ENCODE measurements at regions not wholly inside any gene's neighbourhood (a gene's known extent, or its start where the extent isn't known, plus 50 kb on each side); places are given as distances from the start of the nearest gene placed in this dataset.

DNA sequence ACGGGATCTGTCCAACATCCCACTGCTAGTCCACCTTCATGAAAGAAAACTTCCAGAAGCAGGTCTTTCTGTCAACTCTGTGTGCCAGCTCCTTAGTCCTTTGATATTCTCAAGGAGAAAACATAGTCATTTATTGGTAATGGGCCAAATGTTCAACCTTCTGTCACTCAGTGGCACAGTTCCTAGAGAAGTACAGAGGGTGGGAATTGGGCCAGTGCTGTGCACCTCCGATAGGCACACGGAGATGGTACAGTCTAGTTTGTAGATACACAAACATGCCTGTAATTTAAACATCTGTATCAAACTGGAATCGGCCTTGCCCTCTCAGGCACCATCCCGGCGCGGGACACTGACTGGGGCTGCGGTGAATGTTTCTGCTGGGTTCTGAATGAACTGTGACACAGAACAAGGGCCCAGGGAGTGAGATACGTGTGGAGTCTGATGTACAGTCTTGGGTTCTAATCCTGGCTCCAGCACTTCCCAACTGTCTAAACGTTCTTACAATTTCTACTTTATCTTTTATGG is 213.9 kb upstream of the SHH start:
- Histone ChIP-seq H3K27me3 (ENCODE audit: control insufficient read depth, insufficient read depth, low read length) (no peaks in the 10 kb centered on the region), H3K36me3 (ENCODE audit: control insufficient read depth, insufficient read depth, low read length) (no peaks in the 10 kb centered on the region), H3K27ac (ENCODE audit: low read depth, low read length) (no peak overlapping the region), H3K9me3 (ENCODE audit: control insufficient read depth, insufficient read depth, low read length) (no peaks in the 10 kb centered on the region), H3K4me1 (ENCODE audit: control insufficient read depth, insufficient read depth, low read length) (no peaks in the 10 kb centered on the region), H3K4me3 (ENCODE audit: low read depth, low read length) (no peak overlapping the region)
- peak in 2 of 6 donors; percentile 9 to 22 for DNase-seq (ENCODE audit: low read depth in 4 of 6, low spot score in 6 of 6)
- WGBS (ENCODE audit: insufficient coverage), result 96% methylated on average over 7 of the region's 10 CpGs

DNA sequence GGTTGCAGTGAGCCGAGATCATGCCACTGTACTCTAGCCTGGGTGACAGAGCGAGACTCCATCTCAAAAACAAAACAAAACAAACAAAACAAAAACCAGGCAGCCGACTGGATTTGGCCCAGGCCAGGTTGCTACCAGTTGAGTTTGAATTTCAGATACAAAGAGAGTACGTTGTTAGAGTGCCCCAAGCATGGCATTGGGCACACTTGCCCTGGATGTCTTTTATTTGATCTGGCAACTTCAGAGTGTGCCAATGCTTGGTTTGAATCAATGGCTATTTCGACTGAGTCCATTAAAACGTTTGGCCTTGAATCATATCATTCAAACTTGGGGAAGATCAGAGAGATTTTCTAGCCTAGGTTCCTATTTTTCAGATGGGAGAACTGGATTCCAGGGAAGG is 213.4 kb upstream of the SHH start:
- Histone ChIP-seq H3K27ac (ENCODE audit: low read depth, low read length) (no peak overlapping the region), H3K4me3 (ENCODE audit: low read depth, low read length) (no peak overlapping the region), H3K9me3 (ENCODE audit: control insufficient read depth, insufficient read depth, low read length) (no peaks in the 10 kb centered on the region), H3K36me3 (ENCODE audit: control insufficient read depth, insufficient read depth, low read length) (no peaks in the 10 kb centered on the region), H3K27me3 (ENCODE audit: control insufficient read depth, insufficient read depth, low read length) (no peaks in the 10 kb centered on the region), H3K4me1 (ENCODE audit: control insufficient read depth, insufficient read depth, low read length) (no peaks in the 10 kb centered on the region)
- 68% methylated on average over 4 of the region's 6 CpGs for WGBS (ENCODE audit: insufficient coverage)
- no peak for DNase-seq (ENCODE audit: low read depth in 4 of 6, low spot score in 6 of 6)

DNA sequence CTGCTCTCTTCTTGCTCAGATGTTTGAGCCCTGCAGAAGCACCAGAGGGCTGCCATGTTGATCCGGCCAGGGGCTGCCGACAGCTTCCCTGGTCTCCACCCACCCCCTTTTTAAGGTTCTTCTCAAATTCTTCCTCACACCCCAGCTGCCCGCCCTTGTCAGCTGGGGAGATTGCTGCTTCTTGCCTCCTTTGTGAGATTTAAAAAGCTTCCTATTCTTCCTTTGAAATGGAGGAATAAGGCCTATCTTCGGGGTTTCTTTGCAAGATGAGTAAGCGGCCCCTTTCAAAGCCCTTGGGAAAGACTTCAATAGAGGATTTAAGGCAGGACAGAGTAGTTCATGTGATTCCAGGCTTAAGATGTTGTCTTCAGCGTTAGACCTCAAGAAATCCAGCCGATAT is 211.9 kb upstream of the SHH start:
- DNase-seq (ENCODE audit: low read depth in 4 of 6, low spot score in 6 of 6), result no peak
- no peak overlapping the region for H3K4me3 ChIP-seq (ENCODE audit: low read depth, low read length)
- H3K36me3 ChIP-seq (ENCODE audit: control insufficient read depth, insufficient read depth, low read length), result no peaks in the 10 kb centered on the region
- no peaks in the 10 kb centered on the region for H3K27me3 ChIP-seq (ENCODE audit: control insufficient read depth, insufficient read depth, low read length)
- 54% methylated on average over 4 of the region's 7 CpGs for WGBS (ENCODE audit: insufficient coverage)
- no peaks in the 10 kb centered on the region for H3K9me3 ChIP-seq (ENCODE audit: control insufficient read depth, insufficient read depth, low read length)
- H3K27ac ChIP-seq (ENCODE audit: low read depth, low read length), result no peak overlapping the region
- no peaks in the 10 kb centered on the region for H3K4me1 ChIP-seq (ENCODE audit: control insufficient read depth, insufficient read depth, low read length)

DNA sequence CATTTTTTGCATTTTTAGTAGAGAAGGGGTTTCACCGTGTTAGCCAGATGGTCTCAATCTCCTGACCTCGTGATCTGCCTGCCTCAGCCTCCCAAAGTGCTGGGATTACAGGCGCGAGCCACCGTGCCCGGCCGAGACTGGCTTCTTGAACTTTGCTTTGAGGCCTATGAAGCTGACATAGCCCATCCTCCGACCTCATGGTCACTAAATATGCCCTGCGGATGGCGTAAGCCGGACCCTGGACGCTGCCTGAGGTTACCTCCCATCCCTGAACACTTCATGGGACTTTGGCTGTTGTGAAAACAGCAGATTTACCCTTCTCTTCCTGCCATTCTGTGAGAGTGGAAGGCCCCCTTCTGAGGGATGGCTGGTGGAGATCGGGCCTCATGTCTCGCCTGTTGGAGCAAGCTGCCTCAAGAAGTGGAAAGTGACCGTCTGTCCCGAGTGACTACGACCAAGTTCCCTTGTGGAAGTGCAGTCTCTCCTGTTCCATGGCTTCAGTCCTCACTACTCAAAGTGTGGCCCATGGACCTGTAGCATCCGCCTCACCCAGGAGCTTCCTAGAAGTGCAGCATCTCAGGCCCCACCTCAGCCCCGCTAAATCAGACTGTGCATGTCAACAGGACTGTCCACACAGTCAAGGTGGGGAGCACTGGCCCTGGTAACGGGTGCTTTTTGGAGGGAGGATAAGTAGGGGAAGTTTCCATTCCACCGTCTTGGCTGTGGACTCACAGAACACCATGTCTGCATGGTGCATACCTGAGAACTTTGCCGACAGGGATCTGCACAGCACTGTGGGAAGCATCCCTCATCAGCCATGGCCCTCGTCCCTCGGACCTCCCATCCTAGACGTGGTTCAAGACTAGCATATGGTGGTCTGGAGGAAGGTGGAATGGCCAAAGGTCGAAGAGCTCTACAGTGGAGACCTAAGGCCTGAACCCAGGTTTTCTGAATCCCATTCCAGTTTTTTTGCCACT is 210.5 kb upstream of the SHH start:
- Histone ChIP-seq H3K9me3 (ENCODE audit: control insufficient read depth, insufficient read depth, low read length) (no peaks in the 10 kb centered on the region), H3K4me3 (ENCODE audit: low read depth, low read length) (no peak overlapping the region), H3K27ac (ENCODE audit: low read depth, low read length) (no peak overlapping the region), H3K36me3 (ENCODE audit: control insufficient read depth, insufficient read depth, low read length) (no peaks in the 10 kb centered on the region), H3K4me1 (ENCODE audit: control insufficient read depth, insufficient read depth, low read length) (no peaks in the 10 kb centered on the region), H3K27me3 (ENCODE audit: control insufficient read depth, insufficient read depth, low read length) (no peaks in the 10 kb centered on the region)
- DNase-seq (ENCODE audit: low read depth in 4 of 6, low spot score in 6 of 6), result no peak
- 95% methylated on average over 18 of the region's 26 CpGs for WGBS (ENCODE audit: insufficient coverage)

DNA sequence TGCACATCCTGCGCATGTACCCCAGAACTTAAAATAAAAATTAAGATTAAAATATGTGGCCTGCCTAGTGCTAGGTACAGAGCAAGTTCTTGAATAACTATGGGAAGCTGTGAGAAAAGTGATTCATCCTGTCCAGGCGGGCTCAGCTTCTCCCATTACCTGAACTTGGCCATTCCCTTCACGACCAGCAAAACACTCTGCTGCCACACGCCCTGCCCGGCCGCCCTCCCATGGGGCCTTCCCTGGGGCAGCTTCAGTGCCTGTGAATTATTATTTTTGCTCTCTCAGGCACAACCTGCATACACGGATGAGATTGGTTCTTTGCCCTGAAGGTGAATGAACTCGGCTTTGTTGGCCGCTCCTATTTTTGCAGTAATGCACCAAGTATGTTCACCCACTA is 209.2 kb upstream of the SHH start:
- no peak for DNase-seq (ENCODE audit: low read depth in 4 of 6, low spot score in 6 of 6)
- 91% methylated on average over 5 of the region's 9 CpGs for WGBS (ENCODE audit: insufficient coverage)
- no peaks in the 10 kb centered on the region for H3K27me3 ChIP-seq (ENCODE audit: control insufficient read depth, insufficient read depth, low read length)

DNA sequence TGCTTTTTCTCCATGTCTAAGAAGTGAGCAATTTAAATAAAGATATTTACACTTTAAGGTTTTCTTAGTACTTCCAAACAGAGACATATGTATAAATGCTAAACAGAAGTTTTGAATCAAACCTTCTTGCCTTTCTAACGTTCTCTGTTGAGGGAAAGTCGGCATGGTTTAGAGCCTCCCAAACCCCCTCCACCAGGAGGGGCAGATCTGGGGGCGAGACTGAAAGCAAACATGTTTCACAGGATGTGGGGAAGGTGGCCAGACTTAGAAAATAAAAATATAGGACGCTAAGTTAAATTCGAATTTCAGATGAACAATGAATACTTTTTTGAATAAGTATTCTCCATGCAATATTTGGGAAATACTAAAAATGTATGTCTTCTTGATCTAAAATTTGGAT is 208.3 kb upstream of the SHH start:
- DNase-seq (ENCODE audit: low read depth in 4 of 6, low spot score in 6 of 6), result no peak
- WGBS (ENCODE audit: insufficient coverage), result no CpG with 5 or more reads among the region's 5 CpGs
- Histone ChIP-seq H3K9me3 (ENCODE audit: control insufficient read depth, insufficient read depth, low read length) (no peaks in the 10 kb centered on the region), H3K36me3 (ENCODE audit: control insufficient read depth, insufficient read depth, low read length) (no peaks in the 10 kb centered on the region), H3K4me1 (ENCODE audit: control insufficient read depth, insufficient read depth, low read length) (no peaks in the 10 kb centered on the region), H3K27me3 (ENCODE audit: control insufficient read depth, insufficient read depth, low read length) (no peaks in the 10 kb centered on the region), H3K4me3 (ENCODE audit: low read depth, low read length) (no peak overlapping the region), H3K27ac (ENCODE audit: low read depth, low read length) (no peak overlapping the region)

More for the DNA sequence above, 209.2 kb upstream of the SHH start:
- H3K27ac ChIP-seq (ENCODE audit: low read depth, low read length), result no peak overlapping the region
- H3K4me1 ChIP-seq (ENCODE audit: control insufficient read depth, insufficient read depth, low read length), result no peaks in the 10 kb centered on the region
- no peak overlapping the region for H3K4me3 ChIP-seq (ENCODE audit: low read depth, low read length)
- H3K36me3 ChIP-seq (ENCODE audit: control insufficient read depth, insufficient read depth, low read length), result no peaks in the 10 kb centered on the region
- H3K9me3 ChIP-seq (ENCODE audit: control insufficient read depth, insufficient read depth, low read length), result no peaks in the 10 kb centered on the region

DNA sequence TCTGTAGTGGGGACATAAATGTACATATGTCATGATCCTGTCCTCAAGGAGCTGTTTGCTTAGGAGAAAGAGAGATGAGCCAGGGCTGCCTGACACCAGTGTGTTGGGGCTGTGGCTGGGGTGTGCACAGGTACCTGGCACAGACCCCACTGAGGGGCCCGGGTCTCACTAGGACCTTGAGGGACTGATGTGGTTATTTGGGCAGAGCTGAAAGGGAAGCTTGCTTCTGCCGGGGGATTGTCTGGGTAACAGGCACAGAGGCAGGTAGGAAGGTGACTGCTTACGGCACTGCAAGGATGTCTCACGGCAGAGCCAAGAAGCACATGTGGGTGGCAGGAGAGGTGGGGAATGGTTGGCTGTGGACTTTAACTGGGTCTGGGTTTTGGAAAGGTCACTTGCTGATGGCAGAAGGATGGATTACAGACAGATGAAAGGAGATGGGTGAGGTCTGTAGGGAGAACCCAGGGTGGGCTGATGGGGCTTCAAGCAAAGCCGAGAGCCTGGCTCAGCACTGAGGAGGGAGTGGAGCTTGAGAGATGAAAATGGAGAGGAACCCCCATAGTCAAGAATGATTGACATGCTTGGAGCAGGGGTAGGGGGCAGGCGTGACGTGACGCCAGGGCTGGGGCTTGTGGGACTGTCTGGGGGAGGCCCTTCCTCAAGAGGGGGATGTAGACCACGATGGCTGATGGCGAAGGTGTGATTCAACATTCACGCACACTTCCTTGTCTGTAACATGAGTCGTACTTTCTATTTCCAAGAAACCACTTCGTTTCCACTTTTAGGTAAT is 207.7 kb upstream of the SHH start:
- no peaks in the 10 kb centered on the region for H3K4me1 ChIP-seq (ENCODE audit: control insufficient read depth, insufficient read depth, low read length)
- no peaks in the 10 kb centered on the region for H3K27me3 ChIP-seq (ENCODE audit: control insufficient read depth, insufficient read depth, low read length)
- no peaks in the 10 kb centered on the region for H3K36me3 ChIP-seq (ENCODE audit: control insufficient read depth, insufficient read depth, low read length)
- no peak overlapping the region for H3K27ac ChIP-seq (ENCODE audit: low read depth, low read length)
- H3K4me3 ChIP-seq (ENCODE audit: low read depth, low read length), result no peak overlapping the region
- DNase-seq (ENCODE audit: low read depth in 4 of 6, low spot score in 6 of 6), result no peak
- H3K9me3 ChIP-seq (ENCODE audit: control insufficient read depth, insufficient read depth, low read length), result no peaks in the 10 kb centered on the region
- 91% methylated on average over 11 of the region's 13 CpGs for WGBS (ENCODE audit: insufficient coverage)

DNA sequence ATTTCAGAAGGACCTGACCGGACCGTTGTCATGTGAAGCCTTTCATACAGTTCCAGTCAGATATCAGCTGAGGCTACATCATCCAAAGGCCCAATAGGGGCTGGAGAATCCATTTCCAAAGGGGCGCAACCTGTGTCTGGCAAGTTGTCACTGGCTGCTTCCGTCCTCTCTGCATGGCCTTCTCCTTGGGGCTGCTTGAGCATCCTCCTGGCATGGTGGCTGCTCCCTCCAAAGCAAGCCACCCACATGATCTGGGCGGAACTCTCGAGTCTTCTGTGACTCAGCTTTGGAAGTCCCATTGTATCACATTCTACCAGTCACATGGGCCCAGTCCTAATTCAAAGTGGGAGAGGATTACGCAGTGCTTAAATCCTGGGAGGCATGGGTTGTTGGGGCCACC is 207.0 kb upstream of the SHH start:
- Histone ChIP-seq H3K4me1 (ENCODE audit: control insufficient read depth, insufficient read depth, low read length) (no peaks in the 10 kb centered on the region), H3K27me3 (ENCODE audit: control insufficient read depth, insufficient read depth, low read length) (no peaks in the 10 kb centered on the region), H3K36me3 (ENCODE audit: control insufficient read depth, insufficient read depth, low read length) (no peaks in the 10 kb centered on the region), H3K9me3 (ENCODE audit: control insufficient read depth, insufficient read depth, low read length) (no peaks in the 10 kb centered on the region), H3K27ac (ENCODE audit: low read depth, low read length) (no peak overlapping the region), H3K4me3 (ENCODE audit: low read depth, low read length) (no peak overlapping the region)
- WGBS (ENCODE audit: insufficient coverage), result 98% methylated on average over 5 of the region's 7 CpGs
- DNase-seq (ENCODE audit: low read depth in 4 of 6, low spot score in 6 of 6), result no peak

DNA sequence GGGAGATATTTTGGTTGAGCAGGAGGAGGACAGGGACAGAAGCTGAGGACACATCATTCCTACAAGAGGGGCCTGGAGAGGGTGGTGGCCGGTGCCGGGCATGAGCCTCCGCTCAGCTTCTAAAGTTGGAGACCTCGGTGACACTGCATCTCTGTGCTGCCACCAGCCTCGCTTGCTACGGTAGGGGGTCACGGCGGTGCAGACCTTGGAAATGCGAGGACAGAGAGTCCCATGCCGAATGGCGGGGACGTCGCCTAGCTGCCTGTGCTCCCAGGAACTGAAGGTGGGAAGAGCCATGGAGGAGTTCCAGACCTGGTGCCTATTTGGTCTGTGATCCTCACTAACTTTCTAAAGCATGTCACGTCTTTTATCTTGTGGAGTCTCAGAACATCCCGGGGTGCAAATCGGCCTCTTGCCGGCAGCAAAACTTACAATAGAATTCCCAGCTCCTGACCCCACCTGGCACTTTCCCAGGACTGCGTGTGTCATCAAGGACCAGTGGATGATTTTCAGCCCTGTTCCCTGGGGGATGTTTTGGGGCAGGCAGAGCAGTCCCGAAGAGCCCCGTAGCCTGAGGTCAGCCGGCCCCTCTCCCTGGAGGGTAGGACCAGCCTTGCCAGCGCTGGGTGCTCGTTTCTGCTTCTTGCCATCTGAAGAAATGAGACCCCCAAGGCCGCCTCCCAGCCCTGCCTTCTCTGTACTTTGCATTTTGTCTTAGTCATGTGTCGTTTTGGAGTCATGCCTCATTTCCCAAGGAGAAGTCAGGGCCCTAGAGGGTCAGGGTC is 205.8 kb upstream of the SHH start:
- H3K27ac ChIP-seq (ENCODE audit: low read depth, low read length), result no peak overlapping the region
- no peaks in the 10 kb centered on the region for H3K4me1 ChIP-seq (ENCODE audit: control insufficient read depth, insufficient read depth, low read length)
- H3K36me3 ChIP-seq (ENCODE audit: control insufficient read depth, insufficient read depth, low read length), result no peaks in the 10 kb centered on the region
- WGBS (ENCODE audit: insufficient coverage), result 89% methylated on average over 21 of the region's 25 CpGs
- peaks cover 2% of the 10 kb centered on the region for H3K9me3 ChIP-seq (ENCODE audit: control insufficient read depth, insufficient read depth, low read length)
- DNase-seq (ENCODE audit: low read depth in 4 of 6, low spot score in 6 of 6), result no peak
- H3K27me3 ChIP-seq (ENCODE audit: control insufficient read depth, insufficient read depth, low read length), result no peaks in the 10 kb centered on the region
- H3K4me3 ChIP-seq (ENCODE audit: low read depth, low read length), result no peak overlapping the region

All from spinal cord (tissue), 9 donors.